Calu3 (cell line): ENCODE measurements at regions not wholly inside any gene's neighbourhood (a gene's known extent, or its start where the extent isn't known, plus 50 kb on each side); places are given as distances from the start of the nearest gene placed in this dataset.

ENCODE experiments used
- BruUV-seq: library from RNA; stranded (reverse); fragments of 400-500 nt; replicated peaks from 2 replicates; lab custom pipeline; 2021; lab: Mats Ljungman, UMichigan
- CTCF ChIA-PET: fragments of 300-600 bp; sonication (Branson Sonifier 250); formaldehyde crosslinking; loops from one replicate; lab custom pipeline; 2022; ENCODE audit warnings: antibody characterized with exemption; lab: Charles Lee
- DNase-seq: peaks from one replicate; pipeline ENCODE4 v3.0.0; 2022
- H3K27ac Mint-ChIP-seq: one replicate; pipeline ENCODE4 v1.8.0; 2022; ENCODE audit warnings: mixed read lengths; ENCODE audit not compliant: unreplicated experiment
- H3K27me3 Mint-ChIP-seq: one replicate; pipeline ENCODE4 v1.8.0; 2022; ENCODE audit warnings: mixed read lengths; ENCODE audit not compliant: unreplicated experiment
- H3K36me3 Mint-ChIP-seq: one replicate; pipeline ENCODE4 v1.8.0; 2022; ENCODE audit warnings: mild to moderate bottlenecking, moderate library complexity, mixed read lengths; ENCODE audit not compliant: insufficient read depth, unreplicated experiment
- H3K4me1 Mint-ChIP-seq: one replicate; pipeline ENCODE4 v1.8.0; 2022; ENCODE audit warnings: mild to moderate bottlenecking, low read depth, mixed read lengths; ENCODE audit not compliant: unreplicated experiment
- H3K4me3 Mint-ChIP-seq: one replicate; pipeline ENCODE4 v1.8.0; 2022; ENCODE audit warnings: mild to moderate bottlenecking, low read depth, moderate library complexity, mixed read lengths; ENCODE audit not compliant: unreplicated experiment
- H3K9me3 Mint-ChIP-seq: one replicate; pipeline ENCODE4 v1.8.0; 2022; ENCODE audit warnings: low read depth, mixed read lengths; ENCODE audit not compliant: unreplicated experiment
- intact Hi-C: fragments of 100-400 bp; cut with micrococcal nuclease; formaldehyde crosslinking; loops from one replicate; pipeline ENCODE4 v1.10.0; 2022; ENCODE audit not compliant: unreplicated experiment
- TF ChIP-seq, protein P1 (sequence below): fragments of 200-600 bp; IDR thresholded peaks from one replicate; pipeline ENCODE4 v1.8.0; 2022; ENCODE audit warnings: antibody characterized with exemption; ENCODE audit not compliant: unreplicated experiment

DNA sequence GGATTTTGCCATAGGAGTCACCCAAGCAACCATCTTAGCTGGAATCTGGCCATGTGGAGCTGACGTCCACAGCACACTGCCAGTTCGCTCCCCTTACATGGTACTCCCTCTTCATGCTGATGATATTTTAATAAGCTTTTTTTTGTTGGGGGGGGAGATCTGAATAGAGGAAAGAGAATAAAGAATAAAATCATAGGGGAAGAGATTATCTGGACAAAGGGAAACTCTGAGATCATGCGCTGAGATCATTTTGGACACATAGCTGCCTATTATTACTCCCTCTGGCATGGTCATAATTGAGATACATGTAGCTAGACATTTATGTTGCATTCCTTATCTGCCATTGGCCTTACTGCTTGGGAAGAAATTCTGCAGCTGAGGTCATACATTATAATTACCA lies 282.7 kb downstream of the HTR7 start:
- no peak overlapping the region for H3K4me3 Mint-ChIP-seq
- TF ChIP-seq, protein P1, sequence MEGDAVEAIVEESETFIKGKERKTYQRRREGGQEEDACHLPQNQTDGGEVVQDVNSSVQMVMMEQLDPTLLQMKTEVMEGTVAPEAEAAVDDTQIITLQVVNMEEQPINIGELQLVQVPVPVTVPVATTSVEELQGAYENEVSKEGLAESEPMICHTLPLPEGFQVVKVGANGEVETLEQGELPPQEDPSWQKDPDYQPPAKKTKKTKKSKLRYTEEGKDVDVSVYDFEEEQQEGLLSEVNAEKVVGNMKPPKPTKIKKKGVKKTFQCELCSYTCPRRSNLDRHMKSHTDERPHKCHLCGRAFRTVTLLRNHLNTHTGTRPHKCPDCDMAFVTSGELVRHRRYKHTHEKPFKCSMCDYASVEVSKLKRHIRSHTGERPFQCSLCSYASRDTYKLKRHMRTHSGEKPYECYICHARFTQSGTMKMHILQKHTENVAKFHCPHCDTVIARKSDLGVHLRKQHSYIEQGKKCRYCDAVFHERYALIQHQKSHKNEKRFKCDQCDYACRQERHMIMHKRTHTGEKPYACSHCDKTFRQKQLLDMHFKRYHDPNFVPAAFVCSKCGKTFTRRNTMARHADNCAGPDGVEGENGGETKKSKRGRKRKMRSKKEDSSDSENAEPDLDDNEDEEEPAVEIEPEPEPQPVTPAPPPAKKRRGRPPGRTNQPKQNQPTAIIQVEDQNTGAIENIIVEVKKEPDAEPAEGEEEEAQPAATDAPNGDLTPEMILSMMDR, result no peak
- CTCF ChIA-PET, result no interaction called here
- intact Hi-C loops, result loop anchor here (10.0 kb wide), 1 partner anchor 290 kb away; no protein-coding TSS in a partner anchor
- no peak overlapping the region for H3K27ac Mint-ChIP-seq
- no TSS peak for BruUV-seq
- peaks cover 3% of the 10 kb centered on the region for H3K9me3 Mint-ChIP-seq
- DNase-seq, result no peak
- H3K4me1 Mint-ChIP-seq, result peaks cover 10% of the 10 kb centered on the region
- H3K27me3 Mint-ChIP-seq, result peaks cover 14% of the 10 kb centered on the region
- no peaks in the 10 kb centered on the region for H3K36me3 Mint-ChIP-seq

DNA sequence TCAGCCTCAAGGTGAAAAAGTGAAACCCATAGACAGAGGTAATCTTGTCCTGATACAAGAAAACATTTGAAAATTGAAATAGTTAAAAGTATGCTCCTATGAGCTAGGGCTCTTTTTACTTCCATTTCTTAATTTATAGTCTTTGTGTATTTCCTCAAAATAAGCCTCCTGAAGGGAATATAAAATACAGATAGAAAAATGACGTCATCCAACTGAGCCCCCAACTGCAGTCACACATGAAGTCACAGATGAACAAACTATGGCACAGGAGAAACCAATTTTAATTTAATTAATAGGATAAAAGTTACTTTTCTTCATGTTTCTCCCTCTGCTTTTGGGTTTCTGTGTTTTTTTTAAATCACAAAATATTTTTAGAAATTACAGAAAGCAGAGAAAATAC lies 280.3 kb downstream of the HTR7 start:
- Mint-ChIP-seq H3K27ac (no peak overlapping the region), H3K27me3 (peaks cover 6% of the 10 kb centered on the region), H3K9me3 (peaks cover 3% of the 10 kb centered on the region), H3K36me3 (no peaks in the 10 kb centered on the region), H3K4me1 (peaks cover 11% of the 10 kb centered on the region), H3K4me3 (no peak overlapping the region)
- CTCF ChIA-PET, result no interaction called here
- TF ChIP-seq, protein P1, result no peak
- intact Hi-C loops, result loop anchor here (10.0 kb wide), 1 partner anchor 293 kb away; no protein-coding TSS in a partner anchor
- no TSS peak for BruUV-seq
- DNase-seq, result no peak

DNA sequence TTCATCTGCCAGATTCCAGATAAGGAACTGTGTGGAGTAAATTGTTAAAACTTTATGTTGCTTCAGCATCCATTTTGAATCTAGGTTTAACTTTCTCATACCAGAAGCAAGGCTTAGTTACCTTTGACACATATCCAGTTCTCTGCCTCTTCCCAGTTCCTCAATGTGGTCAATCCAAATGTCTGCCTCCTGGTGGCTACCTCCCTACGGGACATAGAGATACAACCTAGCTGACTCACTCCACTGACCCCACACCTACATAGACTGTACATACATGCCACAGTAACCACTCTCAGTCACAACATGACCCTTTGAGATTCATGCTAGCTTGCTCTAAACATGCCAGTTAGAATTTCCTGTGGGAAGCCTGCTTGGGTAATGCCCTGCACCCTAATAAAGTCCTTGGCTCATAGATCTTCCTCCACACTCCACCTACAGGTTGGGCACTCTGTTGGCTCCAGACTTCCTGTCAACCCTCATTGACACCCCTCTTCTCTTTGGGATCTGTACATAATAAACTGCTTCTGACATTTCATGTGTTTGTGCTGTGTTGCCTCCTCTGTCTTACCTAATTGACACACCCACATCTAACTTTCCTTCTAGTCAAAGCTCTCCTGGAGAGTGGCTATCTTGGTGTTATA lies 278.1 kb downstream of the HTR7 start:
- H3K27me3 Mint-ChIP-seq, result no peaks in the 10 kb centered on the region
- CTCF ChIA-PET, result no interaction called here
- peak; percentile 5 for DNase-seq
- H3K36me3 Mint-ChIP-seq, result no peaks in the 10 kb centered on the region
- H3K4me3 Mint-ChIP-seq, result no peak overlapping the region
- H3K27ac Mint-ChIP-seq, result no peak overlapping the region
- TF ChIP-seq, protein P1, result no peak
- BruUV-seq, result no TSS peak
- intact Hi-C loops, result loop anchor here (10.0 kb wide), 1 partner anchor 295 kb away; no protein-coding TSS in a partner anchor
- peaks cover 11% of the 10 kb centered on the region for H3K4me1 Mint-ChIP-seq
- no peaks in the 10 kb centered on the region for H3K9me3 Mint-ChIP-seq

DNA sequence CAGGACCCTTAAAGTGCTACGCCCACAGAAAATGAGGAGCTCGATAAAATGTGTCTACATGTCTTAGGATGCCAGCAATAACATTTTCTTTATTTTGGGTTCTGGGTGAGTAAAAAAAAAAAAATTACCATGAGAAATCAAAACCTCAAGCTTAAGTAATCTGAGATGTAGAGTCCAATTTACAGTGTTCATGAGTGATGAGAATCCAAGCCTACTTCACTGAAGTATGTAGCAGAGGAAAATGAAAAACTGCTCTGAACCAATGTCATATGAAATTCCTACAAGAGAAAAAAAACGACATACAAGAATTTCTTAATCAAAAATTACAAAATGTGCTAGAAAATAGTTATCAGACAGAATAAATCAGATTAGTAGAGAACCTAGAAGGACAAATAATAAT lies 274.4 kb downstream of the HTR7 start:
- intact Hi-C loops, result no loop called here
- Mint-ChIP-seq H3K27ac (no peak overlapping the region), H3K27me3 (peaks cover 8% of the 10 kb centered on the region), H3K9me3 (no peaks in the 10 kb centered on the region), H3K36me3 (no peaks in the 10 kb centered on the region), H3K4me3 (no peak overlapping the region), H3K4me1 (peaks cover 16% of the 10 kb centered on the region)
- TF ChIP-seq, protein P1, result no peak
- DNase-seq, result no peak
- BruUV-seq, result no TSS peak
- CTCF ChIA-PET, result no interaction called here
